ENCODE measurements at regions not wholly inside any gene's neighbourhood (a gene's known extent, or its start where the extent isn't known, plus 50 kb on each side); places are given as distances from the start of the nearest gene placed in this dataset.

- no peak for DNase-seq (ENCODE audit: low spot score)
These were observed 182.1 kb upstream of the TET2 start for GRCh38 chr4:104964410-104965175.

DNA sequence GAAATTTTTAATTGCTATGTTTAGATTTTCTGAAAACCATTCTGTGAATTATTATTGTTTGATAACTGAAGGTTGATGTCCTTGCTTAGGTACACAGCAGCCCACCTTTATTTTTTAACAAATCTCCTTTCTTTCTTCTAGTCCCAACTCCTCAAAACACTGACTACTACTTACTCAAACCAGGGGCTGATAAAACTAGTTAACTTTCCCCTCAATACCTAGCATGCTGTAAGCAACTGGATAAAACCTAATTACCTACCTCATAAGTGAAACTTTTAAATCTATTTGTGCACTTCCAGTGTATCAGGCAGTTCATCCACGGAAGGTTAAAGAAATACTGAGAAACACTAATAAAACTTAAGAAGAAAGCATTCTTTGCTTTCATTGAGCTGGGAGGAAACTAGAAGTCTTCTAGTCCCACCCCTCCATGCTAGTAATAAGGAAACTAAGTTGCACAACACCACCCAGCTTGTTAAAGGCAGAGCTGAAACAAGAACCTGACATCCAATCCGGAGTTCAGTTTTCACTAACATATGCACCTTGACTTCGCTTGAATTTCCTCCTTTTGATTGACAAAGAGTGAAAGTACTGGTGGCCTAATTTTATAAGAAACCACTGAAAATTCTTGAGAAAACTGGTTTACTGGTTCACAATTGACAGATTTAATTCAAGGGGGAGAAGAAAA lies 180.2 kb upstream of the TET2 start:
- peak; percentile 30 for DNase-seq (ENCODE audit: low spot score)

DNA sequence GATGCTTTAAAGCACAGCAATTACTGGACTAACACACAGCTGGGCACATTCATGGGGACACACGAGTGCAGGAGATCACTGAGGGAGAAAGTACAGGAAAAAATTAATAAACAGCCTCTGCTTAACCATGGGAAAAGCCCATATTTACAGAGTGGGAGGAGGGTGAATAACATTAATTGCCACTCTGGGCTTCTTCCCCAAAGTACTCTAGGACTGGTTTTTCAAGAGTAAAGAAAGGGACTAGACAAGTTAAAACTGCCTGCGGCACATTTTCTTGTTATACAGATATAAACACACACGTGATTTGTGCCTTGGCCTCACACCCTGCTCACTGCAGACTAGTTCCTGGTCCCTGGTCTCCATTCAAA lies 179.7 kb upstream of the TET2 start:
- peak; percentile 22 for DNase-seq (ENCODE audit: low spot score)

DNA sequence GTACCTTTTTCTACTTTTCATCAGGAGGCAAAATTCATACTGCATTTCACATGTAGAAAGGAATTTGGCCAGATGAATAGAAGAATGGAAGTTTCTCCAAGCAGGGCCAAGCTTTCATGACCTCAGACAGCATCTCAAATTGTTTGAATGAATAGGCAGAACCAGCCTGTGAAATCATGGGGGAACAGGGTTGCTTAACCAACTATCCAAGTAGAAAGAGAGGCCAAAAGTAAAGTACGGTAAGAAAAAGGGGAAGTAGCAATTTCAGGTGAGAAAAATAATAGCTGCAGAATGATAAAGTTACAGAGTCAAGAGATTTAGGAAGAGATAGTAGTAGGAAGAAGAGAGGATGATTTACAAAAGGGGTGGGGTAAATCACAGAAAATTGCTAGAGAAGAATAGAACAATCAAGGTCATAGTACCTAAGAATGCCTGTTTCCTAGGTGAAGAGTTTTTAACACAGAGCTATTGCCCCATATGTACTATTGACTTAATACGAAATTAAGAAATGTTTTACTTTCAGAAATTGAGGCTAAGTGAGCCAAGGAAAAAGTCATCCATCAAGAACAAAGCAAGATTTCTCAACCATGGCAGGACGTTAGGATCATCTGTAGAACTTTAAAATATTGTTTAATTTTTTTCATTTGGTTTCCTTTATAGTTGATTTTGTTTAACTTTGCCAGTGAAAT lies 177.1 kb upstream of the TET2 start:
- no peak for DNase-seq (ENCODE audit: low spot score)

GRCh38 chr4:104971462-104971861 lies 175.2 kb upstream of the TET2 start:
- peak; percentile 6 for DNase-seq (ENCODE audit: low spot score)

DNA sequence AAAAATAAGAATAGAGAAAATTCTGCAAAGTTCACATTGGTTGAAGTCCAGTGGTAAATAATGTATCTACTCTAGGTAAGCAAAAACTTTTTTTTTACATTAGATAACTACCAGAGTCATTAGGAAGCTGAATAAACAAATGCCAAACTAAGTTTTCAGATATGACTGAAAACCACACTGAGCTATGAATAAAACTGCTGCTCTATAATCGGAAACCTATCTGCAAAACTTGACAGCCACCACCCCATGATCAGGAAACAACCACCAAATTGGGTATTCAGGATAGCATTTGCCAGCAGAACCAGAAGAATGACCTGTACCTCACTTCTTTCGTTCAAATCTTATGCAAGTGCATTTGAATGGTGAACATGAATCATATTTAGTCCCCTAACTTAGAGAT lies 173.0 kb upstream of the TET2 start:
- DNase-seq (ENCODE audit: low spot score): no peak

GRCh38 chr4:104975617-104976016 lies 171.1 kb upstream of the TET2 start:
- no peak for DNase-seq (ENCODE audit: low spot score)

GRCh38 chr4:104976262-104976661 lies 170.4 kb upstream of the TET2 start:
- no peak for DNase-seq (ENCODE audit: low spot score)

DNA sequence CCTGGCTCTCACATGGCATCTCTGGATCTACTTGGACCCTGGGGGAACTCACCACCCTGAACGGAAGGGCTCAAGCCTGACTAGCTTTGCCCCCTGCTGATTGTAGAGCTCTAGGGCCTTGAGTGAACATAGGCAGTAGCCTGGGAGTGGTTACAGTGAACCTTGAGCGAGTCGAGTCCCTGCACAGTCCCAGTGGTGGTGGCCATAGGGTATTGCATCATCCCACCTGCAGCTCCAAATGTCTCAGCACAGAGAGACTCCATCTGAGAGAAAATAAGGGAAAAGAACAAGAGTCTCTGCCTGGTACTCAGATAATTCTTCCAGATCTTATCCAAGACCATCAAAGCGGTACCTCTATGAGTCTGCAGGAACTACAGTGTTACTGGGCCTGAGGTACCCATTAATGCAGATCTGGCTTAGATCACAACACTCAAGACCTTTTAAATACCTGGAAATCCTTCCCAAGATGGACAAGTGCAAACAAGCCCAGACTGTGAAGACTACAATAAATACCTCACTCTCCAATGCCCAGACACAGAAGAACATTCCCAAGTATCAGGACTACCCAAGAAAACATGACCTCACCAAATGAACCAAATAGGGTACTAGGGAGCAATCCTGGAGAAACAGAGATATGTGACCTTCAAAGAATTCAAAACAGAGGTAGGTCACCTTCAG lies 167.5 kb upstream of the TET2 start:
- no peak for DNase-seq (ENCODE audit: low spot score)

DNA sequence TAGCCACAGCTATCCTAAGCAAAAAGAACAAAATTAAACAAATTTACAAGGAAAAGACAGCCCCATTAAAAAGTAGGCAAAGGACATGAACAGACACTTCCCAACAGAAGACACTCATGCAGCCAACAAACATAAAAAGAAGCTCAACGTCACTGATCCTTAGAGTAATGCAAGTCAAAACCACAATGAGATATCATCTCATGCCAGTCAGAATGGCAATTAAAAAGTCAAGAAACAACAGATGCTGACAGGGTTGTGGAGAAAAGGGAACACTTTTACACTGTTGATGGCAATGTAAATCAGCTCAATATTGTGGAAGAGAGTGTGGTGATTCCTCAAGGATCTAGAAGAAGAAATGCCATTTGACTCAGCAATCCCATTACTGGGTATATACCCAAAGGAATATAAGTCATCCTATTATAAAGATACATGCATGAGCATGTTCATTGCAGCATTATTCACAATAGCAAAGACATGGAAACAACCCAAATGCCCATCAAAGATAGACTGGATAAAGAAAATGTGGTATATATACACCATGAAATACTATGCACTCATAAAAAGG lies 163.0 kb upstream of the TET2 start:
- DNase-seq (ENCODE audit: low spot score): no peak

DNA sequence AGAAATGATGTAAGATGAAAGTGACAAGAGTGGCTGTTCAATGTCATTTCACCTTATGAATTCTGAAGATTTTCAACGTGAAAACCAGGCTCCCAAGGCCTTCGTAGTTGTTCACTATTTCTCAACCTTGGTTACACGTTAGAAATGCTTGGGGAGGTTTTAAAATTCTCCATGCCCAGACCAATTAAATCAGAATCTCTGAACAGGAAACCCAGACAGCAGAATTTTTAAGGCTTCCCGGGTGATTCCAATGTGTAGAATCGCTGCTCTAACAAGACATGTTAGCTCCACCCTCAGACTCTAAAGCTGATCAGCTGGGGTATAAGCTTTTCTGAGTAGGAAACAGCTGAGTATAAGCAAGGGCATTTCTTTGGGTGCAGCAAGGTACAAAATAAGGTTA lies 160.4 kb upstream of the TET2 start:
- no peak for DNase-seq (ENCODE audit: low spot score)

DNA sequence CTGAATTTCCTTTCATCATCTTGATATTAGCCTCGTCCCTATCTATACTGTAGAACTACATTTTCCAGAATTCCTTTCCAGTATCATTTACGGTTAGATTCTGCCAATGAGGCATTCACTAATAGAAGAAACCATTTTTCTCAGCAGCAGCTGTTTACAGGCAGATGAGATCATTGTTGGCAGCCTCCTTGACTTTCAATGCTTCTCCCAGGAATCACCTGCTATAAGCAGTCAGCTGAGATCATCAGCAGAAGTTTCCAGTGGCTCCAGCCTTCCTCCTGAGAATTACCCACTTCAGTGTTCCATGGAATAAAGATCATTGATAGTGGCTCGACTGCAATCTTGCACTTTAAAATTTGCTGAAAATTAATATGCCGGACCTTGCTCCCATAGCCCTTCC lies 157.3 kb upstream of the TET2 start:
- DNase-seq (ENCODE audit: low spot score): peak; percentile 53

DNA sequence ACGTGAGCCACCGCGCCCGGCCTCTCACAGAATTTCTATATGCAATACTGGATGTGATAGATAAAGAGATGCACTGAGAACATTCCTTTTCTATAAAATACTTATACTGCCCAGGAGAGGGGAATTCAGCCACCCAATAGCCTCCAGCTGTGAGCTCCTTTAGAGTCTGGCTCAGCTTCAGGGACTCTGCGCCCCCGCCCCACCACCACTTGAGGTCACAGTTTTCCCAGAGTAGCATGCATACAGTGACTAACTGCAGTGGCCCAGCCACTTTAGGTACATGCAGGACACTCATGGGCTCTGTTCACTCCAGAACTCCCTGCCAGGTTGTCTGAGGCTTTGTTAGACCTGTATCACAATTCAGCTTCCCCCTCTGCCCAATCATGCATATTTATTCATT lies 144.4 kb upstream of the TET2 start:
- DNase-seq (ENCODE audit: low spot score): no peak

DNA sequence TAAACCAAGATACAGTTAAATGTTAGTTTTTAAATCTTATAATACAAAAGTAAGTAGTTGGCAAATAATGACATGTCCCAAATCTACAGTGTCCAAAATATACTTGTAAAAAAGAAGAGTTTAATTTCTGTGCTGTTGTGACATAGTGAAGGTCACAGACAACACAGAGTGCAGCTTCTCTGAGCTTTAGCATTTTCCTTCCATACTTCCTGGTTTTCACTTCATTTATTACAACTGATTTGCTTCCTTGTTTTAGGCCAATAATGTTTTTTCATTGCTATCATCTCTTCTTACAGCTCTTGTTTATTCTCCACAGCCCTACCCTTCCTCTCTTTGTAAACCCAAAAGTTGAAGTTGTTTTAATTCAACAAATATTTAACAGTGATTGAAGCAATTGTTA lies 132.4 kb upstream of the TET2 start:
- DNase-seq (ENCODE audit: low spot score): no peak

DNA sequence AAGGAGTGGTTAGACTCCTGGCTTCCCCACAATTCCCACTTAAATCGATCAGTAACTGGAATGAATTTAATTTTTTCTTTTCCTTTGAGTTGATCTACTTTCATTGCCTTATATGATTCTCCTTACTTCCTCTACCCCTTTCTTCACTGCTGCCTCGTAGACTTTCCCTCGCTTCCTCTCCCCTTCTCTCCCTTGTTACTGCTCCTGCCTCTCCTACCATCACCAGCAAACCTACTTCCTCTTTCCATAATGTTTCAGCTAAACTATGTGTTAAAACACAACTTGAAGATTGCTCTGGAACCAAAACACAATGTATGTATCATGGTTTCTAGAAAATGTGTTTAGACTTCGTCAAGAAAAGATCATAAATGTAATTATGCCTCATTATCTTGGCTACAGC lies 132.0 kb upstream of the TET2 start:
- no peak for DNase-seq (ENCODE audit: low spot score)

- DNase-seq (ENCODE audit: low spot score): no peak
These were observed 130.9 kb upstream of the TET2 start for GRCh38 chr4:105015750-105016149.

- no peak for DNase-seq (ENCODE audit: low spot score)
These were observed 123.6 kb upstream of the TET2 start for GRCh38 chr4:105022811-105023667.

DNA sequence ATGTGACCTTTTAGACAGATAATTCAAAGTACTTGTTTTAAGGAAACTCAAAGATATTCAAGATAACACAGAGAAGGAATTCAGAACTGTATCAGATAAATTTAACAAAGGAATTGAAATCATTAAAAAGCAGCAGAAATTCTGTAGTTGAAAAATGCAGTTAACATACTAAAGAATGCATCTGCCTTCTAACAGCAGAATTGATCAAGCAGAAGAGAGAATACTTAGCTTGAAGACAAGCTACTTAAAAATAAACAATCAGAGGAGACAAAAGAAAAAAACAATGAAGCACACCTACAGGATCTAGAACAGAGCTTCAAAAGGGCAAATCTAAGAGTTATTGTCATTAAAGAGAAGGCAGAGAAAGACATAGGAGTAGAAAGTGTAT lies 123.0 kb upstream of the TET2 start:
- no peak for DNase-seq (ENCODE audit: low spot score)

GRCh38 chr4:105025263-105026017 lies 121.2 kb upstream of the TET2 start:
- no peak for DNase-seq (ENCODE audit: low spot score)

DNA sequence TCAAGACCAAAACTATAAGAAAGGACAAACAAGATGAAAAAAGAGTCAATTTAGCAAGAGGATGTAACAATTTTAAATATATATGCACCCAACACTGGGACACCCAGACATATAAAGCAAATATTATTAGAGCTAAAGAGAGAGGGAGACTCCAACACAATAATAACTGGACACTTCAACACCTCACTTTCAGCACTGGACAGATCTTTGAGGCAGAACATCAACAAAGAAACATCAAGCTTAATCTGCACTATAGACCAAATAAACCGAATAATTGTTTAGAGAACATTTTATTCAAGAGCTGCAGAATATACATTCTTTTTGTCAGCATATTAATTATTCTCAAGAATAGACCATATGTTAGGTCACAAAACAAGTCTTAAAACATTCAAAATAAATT lies 109.7 kb upstream of the TET2 start:
- no peak for DNase-seq (ENCODE audit: low spot score)

DNA sequence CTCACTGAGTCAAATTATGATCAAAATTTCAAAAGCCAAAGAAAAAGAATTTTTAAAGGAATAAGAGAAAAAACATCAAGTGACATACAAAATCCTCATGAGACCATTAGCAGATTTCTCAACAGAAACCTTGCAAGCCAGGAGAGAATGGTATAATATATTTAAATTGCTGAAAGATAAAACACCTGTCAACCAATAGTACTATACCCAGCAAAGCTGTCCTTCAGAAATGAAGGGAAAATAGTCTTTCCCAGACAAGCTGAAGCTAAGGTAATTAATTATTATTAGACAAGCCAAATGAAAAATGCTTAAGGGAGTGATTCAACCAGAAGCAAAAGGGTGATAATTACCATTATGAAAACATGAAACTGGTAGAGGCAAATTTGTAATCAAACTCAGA lies 104.2 kb upstream of the TET2 start:
- no peak for DNase-seq (ENCODE audit: low spot score)

Measured in kidney tubule cell (primary cell).